HG03095 (cell line): ENCODE measurements at regions not wholly inside any gene's neighbourhood (a gene's known extent, or its start where the extent isn't known, plus 50 kb on each side); places are given as distances from the start of the nearest gene placed in this dataset.
"Not testable (repeated sequence)": the region's sequence is repeated elsewhere in the genome, so short reads cannot be mapped to it uniquely, and the experiment has no call there.

ENCODE experiments used
- ATAC-seq: cut with Tn5 transposase; IDR thresholded peaks from one replicate; pipeline ENCODE4 v1.9.1; 2021; ENCODE audit warnings: moderate library complexity; ENCODE audit not compliant: unreplicated experiment

DNA sequence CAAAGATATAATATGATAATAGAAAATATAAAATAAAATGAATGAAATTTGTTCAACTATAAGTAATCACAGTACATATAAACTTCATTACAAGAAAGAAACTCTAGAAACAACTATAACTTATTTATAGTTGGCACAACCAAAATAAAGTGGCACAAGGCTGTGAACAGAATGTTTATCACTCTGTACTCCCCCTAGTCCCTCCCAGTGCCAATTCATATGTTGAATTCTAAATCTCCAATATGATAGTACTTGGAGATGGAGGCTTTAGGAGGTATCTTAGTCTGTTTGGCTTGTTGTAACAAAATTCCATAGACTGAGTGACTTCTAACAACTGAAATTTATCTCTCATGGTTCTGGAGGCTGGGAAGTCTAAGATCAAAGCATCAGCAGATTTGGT lies 145.0 kb upstream of the TMEM229A start:
- ATAC-seq, result no peak

- ATAC-seq, result not testable (repeated sequence)
Observed at GRCh38 chr7:124171812-124172211, 138.9 kb upstream of the TMEM229A start.

DNA sequence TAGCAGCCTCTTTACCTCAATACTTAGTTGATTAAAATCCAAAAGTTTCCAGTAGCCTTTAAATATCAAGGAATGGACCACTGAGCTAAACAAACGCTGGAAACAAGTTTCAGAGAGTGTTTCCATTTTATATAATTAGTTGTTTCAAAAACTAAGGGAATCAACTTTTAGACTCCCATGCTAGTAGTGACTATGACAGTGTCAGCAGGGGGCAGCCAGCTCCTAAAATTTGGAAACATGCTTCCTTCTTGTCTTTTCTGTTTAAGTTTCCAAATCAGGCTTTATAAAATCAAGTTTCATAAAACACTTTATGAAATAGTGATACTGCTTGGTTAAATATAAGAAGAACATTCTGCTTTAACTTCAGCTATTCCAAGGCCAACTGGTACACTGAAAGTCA lies 138.2 kb upstream of the TMEM229A start:
- ATAC-seq, result no peak

- ATAC-seq, result no peak
Observed at GRCh38 chr7:124168616-124169015, 135.7 kb upstream of the TMEM229A start.

DNA sequence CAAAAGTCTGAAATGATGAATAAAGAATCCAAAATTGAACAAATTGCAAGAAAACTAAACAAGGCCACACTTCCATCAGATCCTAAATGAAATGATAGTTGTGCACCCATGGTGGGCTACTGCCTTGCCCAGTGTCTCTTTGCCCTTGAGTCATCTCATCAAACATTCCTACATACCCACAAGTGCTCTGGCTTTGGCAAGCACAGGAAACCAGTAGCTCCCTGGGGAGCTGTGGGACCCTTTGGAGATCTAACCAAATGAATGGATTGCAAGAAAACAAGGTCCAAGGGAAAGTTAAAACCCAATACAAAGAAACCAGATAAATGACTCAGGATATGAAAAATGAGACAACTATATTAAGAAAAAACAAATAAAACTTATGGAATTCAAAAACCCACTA lies 129.8 kb upstream of the TMEM229A start:
- no peak for ATAC-seq

DNA sequence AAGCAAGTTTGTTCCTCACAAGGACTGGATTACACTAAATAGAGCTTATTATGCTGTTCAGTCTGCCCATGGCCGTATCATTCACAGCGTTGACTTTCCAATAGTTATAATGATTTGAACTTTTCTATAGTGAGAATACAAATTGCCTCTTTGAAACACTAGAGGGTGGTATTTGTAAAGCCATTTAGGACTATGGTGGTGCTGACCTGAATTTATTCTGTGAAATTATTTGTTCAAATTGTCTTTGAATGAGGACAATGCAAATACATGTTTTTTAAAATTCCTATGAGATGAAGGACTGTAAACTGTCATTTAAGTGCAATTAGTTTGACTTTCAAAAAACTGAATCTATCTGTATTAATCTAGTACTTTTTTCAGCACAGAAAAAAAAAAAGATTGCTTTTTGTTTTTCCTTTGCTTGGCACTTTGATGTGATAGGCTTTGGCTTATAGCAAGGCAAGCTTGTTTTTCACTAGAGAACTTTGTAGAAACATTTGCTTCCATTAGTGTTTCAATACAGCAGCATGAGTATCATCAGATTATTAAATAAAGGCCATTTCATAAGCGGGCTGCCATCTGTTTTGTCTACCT lies 122.7 kb upstream of the TMEM229A start:
- ATAC-seq, result peak; percentile 52

DNA sequence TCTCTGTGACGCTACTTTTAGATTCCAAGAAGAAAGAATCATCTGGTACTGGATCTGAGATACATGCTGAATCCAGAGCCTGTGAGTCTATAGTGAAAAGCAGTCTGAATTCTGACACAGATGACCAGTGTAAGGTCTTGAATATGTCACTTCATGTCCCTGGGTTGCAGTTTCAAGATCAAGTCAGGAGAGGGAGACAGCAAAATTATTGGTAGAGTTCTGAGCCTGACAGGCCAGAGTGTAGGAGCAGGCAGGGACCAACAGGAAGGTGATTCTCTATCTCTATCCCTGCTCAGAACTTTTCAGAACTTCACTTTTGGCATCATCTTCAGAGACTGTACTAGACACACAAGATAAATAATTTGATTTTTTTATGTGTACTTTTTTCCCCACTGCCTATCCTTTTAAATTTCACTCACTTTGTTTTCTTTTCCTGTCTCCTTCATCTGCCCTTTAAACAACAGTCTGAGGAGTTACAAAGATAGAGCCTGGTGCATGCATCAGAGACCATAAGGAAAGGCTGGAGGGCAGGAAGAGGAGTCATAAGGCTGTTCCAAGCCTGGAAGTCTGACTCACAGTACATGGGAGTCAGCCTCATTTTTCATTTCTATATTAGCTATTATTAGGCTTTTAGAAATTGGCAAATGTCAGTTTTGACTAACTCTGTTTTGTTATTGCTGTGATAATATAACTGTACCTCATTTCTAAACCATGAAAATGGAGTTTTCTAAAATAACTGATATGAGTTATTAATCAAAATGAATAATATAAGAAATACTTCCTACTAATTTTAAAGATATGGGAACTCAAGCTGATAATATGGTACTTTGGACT lies 120.2 kb upstream of the TMEM229A start:
- no peak for ATAC-seq

DNA sequence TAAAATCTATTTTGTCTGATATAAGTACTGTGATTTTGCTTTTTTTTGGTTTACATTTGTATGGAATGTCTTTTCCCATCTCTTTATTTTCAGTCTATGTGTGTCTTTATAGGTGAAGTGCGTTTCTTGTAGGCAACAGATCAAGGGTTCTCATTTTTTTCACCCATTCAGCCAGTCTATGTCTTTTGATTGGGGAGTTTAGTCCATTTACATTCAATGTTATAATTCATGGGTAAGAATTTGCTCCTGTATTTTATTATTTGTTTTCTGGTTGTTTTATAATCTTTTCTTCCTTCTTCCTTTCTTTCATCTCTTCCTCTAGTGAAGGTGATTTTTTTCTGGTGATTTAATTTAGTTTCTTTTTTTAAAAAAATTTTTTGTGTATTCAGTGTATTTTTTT lies 104.8 kb upstream of the TMEM229A start:
- ATAC-seq, result no peak

DNA sequence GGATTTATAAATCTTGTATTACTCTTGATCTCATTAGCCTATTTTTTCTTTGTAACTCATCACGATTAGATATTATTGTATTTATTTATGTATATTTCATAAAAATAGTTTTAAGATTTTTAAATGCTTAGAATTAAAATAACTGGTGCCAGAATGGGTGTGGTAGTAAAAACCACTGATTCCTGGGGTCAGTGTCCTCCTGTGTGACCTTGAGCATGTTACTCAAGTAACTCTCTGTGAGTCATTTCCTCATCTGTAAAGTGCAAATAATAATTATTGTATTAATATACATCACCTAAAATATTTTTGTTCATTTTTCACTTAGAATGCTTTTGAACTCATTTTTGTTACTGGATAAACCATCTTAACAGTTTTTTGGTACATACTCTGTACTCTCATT lies 91.3 kb upstream of the TMEM229A start:
- no peak for ATAC-seq

DNA sequence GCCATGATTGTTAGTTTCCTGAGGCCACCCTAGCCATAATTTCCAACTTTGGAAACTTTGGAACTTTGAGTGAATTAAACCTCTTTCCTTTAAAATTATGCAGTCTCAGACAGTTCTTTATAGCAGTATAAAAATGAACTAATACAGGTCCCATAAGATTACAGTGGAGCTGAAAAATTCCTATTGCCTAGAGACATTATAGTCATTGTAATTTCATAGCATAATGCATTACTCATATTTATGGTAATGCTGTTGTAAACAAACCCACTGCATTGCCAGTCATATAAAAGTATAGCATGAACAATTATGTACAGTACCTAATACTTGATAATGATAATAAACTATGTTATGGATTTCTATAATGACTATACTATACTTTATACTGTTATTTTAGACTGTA lies 88.0 kb upstream of the TMEM229A start:
- ATAC-seq, result no peak

DNA sequence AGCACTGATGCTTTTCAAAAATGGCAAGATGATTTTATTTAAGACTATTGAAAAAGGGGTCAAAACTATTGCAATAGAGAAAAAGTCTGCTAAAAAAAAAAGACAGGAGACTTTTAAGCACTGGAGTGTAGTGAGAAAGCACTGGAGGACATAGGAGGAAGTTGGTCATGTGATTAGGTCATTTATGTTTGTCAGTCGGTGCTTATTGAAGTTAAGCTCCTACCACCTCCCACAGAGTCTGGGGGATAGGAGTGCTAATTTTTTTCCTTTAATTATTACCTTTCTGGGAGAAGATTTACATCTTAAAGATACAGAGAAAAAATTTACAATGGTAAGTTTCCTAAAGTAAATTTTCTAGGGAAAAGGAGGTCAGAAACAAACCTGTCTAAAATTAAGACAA lies 80.2 kb upstream of the TMEM229A start:
- ATAC-seq, result no peak

- ATAC-seq, result no peak
Observed at GRCh38 chr7:124106575-124106974, 73.7 kb upstream of the TMEM229A start.

- ATAC-seq, result no peak
Observed at GRCh38 chr7:124101173-124101768, 68.4 kb upstream of the TMEM229A start.

DNA sequence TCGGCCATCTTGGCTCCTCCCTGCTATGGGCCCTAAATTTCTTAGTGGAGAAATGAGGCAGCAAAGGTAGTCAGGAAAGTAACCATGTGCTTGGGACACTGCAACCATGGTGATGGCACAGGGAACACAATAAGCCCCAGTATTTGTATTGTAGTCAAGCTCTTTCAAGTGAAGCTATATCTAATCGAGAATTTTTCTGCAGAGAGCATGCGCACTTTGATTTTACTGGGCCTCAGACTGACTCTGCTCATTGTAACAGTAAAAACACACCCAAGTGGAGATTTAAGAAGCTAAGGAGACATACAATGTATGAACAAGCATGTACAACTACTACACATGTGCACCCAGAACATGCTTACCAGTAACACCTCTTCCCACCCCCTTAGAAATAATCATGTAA lies 67.3 kb upstream of the TMEM229A start:
- no peak for ATAC-seq

DNA sequence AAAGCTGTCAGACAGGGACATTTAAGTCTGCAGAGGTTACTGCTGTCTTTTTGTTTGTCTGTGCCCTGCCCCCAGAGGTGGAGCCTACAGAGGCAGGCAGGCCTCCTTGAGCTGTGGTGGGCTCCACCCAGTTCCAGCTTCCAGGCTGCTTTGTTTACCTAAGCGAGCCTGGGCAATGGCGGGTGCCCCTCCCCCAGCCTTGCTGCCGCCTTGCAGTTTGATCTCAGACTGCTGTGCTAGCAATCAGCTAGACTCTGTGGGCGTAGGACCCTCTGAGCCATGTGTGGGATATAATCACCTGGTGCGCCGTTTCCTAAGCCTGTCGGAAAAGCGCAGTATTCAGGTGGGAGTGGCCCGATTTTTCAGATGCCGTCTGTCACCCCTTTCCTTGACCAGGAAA lies 66.7 kb upstream of the TMEM229A start:
- ATAC-seq, result not testable (repeated sequence)

GRCh38 chr7:124089621-124090020 lies 56.8 kb upstream of the TMEM229A start:
- no peak for ATAC-seq

GRCh38 chr7:124088590-124088989 lies 55.7 kb upstream of the TMEM229A start:
- no peak for ATAC-seq

DNA sequence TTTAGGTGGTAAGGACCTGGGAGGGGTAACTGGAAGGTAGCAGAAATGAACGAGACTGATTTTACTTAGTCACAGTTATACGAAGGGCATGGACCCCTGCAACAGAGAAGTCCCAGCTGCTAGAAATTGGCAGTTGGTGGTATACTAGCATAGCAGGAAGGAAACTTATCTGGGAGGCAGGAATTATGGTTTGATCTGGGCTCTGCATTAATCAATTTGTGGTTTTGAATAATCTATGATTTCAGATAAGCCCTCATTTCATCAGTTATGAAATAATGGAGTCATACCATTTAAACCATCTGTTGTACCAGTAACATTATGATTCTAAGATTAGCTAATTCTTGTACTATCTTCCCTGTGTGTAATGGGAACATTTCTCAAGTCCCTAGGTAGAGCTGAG lies 54.0 kb upstream of the TMEM229A start:
- no peak for ATAC-seq

DNA sequence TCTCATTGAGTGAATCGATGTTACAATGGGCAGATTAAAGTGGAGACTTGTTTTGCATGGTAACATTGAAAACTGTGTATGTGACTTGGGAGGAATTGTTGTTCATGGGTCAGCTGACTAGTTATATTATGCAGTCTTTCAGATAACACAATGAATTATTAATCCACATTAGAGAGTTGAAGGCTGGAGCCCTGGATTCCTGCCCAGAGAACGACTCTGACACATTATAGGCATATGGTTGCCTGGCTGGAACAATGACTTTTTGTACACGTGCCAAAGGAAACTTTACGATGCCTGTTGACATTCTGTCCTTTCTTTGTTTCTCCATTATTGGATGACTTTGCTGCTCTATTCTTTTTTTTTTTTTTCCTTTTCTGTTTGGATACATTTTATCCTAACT lies 52.3 kb upstream of the TMEM229A start:
- no peak for ATAC-seq

DNA sequence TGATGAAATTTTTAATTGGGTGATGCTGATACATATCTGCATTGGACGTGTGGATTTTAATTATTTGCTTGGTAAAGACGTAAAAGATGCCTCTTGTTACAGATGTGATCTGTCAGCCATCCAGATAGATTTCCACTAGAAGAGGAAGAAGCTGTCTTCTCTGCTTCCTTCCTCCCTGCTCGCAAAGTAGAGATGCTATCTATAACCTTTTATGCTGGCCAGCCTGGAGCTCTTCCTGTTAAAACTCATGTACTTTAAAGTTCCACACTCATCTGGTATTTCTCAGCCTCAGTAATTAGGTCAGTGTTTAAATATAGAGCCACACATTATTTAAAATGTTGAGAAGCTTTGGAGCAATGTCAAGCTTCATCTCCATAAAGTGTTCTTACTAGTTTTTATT lies 51.2 kb upstream of the TMEM229A start:
- no peak for ATAC-seq
